ENCODE measurements at regions not wholly inside any gene's neighbourhood (a gene's known extent, or its start where the extent isn't known, plus 50 kb on each side); places are given as distances from the start of the nearest gene placed in this dataset.
"Not testable (repeated sequence)": the region's sequence is repeated elsewhere in the genome, so short reads cannot be mapped to it uniquely, and the experiment has no call there.

DNA sequence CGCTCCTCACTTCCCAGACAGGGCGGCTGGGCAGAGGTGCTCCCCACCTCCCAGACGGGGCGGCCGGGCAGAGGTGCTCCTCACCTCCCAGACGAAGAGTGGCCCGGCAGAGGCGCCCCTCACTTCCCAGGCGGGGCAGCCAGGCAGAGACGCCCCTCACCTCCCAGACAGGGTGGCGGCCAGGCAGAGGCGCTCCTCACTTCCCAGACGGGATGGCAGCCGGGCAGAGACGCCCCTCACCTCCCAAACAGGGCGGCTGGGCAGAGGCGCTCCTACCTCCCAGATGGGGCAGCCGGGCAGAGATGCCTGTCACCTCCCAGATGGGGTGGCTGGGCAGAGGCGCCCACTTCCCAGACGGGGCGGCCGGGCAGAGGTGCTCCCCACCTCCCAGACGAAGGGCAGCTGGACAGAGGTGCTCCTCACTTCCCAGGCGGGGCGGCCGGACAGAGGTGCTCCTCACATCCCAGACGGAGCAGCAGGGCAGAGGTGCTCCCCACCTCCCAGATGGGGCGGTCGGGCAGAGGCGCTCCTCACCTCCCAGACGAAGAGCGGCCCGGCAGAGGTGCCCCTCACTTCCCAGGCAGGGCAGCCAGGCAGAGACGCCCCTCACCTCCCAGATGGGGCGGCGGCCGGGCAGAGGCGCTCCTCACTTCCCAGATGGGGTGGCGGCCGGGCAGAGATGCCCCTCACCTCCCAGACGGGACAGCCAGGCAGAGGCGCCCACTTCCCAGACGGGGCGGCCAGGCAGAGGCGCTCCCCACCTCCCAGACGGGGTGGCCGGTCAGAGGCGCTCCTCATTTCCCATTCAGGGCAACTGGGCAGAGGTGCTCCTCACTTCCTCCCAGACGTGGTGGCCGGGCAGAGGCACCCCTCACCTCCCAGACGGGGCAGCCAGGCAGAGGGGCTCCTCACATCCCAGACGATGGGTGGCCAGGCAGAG, 176.9 kb downstream of the NUF2 start:
- H2AK5ac ChIP-seq (ENCODE audit: low read depth, low read length); DNase-seq; H3K4me1 ChIP-seq (ENCODE audit: control insufficient read depth, insufficient read depth, low read length); H3K56ac ChIP-seq (ENCODE audit: extremely low read depth, insufficient read depth, low read length); H3K79me1 ChIP-seq (ENCODE audit: low read depth in 1 of 2, low read length in 2 of 2); H4K20me1 ChIP-seq (ENCODE audit: insufficient read depth, low read length); H3K27ac ChIP-seq (ENCODE audit: insufficient read depth, low read length); H2BK15ac ChIP-seq (ENCODE audit: low read depth, low read length); H2BK120ac ChIP-seq (ENCODE audit: low read depth, low read length); H4K8ac ChIP-seq (ENCODE audit: low read depth in 2 of 2, low read length in 2 of 2); H3K14ac ChIP-seq (replicated peaks; ENCODE audit: low read depth, low read length); H3K18ac ChIP-seq (ENCODE audit: low read depth, low read length); H3K9ac ChIP-seq (ENCODE audit: low read depth, low read length); dilution Hi-C loops (cut with HindIII; ENCODE audit: low sequenced_read_pairs, unreplicated experiment); H2AFZ ChIP-seq (replicated peaks; ENCODE audit: low read length, poor library complexity); H3K27me3 ChIP-seq (ENCODE audit: control insufficient read depth, insufficient read depth, low read length); H4K5ac ChIP-seq (ENCODE audit: low read depth, low read length); intact Hi-C loops (cut with micrococcal nuclease); H3K4me3 ChIP-seq (ENCODE audit: insufficient read depth, low read depth, low read length); in situ Hi-C loops (cut with MboI; ENCODE audit: low sequenced_read_pairs); H4K91ac ChIP-seq (ENCODE audit: insufficient read depth, low read depth, low read length); H2BK20ac ChIP-seq (ENCODE audit: low read depth, low read length); H3K9me3 ChIP-seq (ENCODE audit: control insufficient read depth, insufficient read depth, low read length); H3K23ac ChIP-seq (ENCODE audit: low read depth, low read length); POLR2A ChIA-PET (ENCODE audit: unreplicated experiment); H2BK5ac ChIP-seq (ENCODE audit: low read depth, low read length, poor library complexity, severe bottlenecking); CTCF ChIA-PET; H3K36me3 ChIP-seq (ENCODE audit: control insufficient read depth, insufficient read depth, low read length); H3K4me2 ChIP-seq (ENCODE audit: low read depth, low read length); H3K9me1 ChIP-seq (ENCODE audit: insufficient read depth, low read length); ATAC-seq (ENCODE audit: low read depth); BruUV-seq (replicated peaks); H2AK9ac ChIP-seq (replicated peaks; ENCODE audit: low read depth, low read length, poor library complexity); H3K4ac ChIP-seq (ENCODE audit: low read depth, low read length): not testable (repeated sequence)
- 85% methylated on average over 4 of the region's 52 CpGs; no CpG with 5 or more reads in 1 of the 2 experiments for WGBS, 2 experiments (ENCODE audit: extremely low coverage in 2 of 2, insufficient read length in 1 of 2)

Data from IMR-90 (cell line).